Right hindlimb (tissue), 1 donor: ENCODE measurements at regions not wholly inside any gene's neighbourhood (a gene's known extent, or its start where the extent isn't known, plus 50 kb on each side); places are given as distances from the start of the nearest gene placed in this dataset.
"Not testable (repeated sequence)": the region's sequence is repeated elsewhere in the genome, so short reads cannot be mapped to it uniquely, and the experiment has no call there.

Source experiments
- DNase-seq: peaks from one replicate; pipeline ENCODE4 v3.0.0-alpha.2; 2018

- no peak for DNase-seq
Measured at GRCh38 chr16:73142053-73142854, 94.3 kb upstream of the ZFHX3 start.

GRCh38 chr16:73140929-73141328, 93.0 kb upstream of the ZFHX3 start:
- no peak for DNase-seq

DNA sequence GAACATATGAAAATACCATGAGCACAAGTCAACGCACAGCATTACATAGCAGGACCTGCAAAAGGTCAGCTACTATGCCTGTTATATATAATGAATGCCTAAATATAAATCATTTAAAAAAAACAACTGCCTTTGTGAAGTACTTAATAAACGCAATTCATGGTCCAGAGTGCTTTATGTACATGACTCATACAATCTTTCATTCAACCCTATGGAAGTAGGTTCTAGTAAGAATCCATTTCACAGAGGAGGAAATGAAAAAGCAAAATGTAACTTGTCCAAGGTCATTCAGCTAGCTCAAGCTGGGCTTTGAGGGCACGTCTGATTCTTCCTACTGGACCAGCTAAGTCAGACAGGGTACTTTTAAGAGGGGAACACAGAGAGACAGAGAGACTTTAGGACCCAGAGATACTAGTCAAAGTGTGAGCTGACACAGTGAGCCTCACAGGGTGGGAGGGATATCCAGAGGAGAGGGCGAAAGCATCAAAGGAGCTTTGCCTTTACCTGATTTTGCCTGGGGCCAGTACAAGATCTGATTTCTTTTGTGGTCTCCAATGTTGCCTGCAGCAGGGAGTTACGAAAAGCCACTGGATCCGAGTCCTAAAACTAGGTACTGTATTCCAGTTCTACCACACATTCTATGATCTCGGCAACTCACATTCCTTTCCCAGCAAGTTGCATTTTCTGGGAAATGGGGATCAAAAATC, 83.4 kb upstream of the ZFHX3 start:
- DNase-seq: no peak

GRCh38 chr16:73129455-73129854, 81.5 kb upstream of the ZFHX3 start:
- no peak for DNase-seq

DNA sequence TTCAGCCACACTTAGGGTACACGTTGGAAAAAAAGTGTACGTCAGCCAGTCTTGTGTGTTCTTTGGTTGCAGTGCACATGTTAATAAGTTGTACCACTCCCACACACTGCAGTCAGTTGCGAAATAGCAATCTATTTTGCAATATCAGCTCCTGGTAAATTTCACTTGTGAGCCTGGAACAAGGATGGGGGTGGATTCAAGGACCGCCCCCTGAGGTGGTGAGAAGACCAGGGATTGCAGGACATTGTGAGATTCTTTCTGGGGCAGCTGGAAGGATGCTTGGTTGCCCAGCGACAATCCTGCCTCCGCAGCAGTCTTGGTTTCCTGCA, 78.6 kb upstream of the ZFHX3 start:
- DNase-seq: no peak

DNA sequence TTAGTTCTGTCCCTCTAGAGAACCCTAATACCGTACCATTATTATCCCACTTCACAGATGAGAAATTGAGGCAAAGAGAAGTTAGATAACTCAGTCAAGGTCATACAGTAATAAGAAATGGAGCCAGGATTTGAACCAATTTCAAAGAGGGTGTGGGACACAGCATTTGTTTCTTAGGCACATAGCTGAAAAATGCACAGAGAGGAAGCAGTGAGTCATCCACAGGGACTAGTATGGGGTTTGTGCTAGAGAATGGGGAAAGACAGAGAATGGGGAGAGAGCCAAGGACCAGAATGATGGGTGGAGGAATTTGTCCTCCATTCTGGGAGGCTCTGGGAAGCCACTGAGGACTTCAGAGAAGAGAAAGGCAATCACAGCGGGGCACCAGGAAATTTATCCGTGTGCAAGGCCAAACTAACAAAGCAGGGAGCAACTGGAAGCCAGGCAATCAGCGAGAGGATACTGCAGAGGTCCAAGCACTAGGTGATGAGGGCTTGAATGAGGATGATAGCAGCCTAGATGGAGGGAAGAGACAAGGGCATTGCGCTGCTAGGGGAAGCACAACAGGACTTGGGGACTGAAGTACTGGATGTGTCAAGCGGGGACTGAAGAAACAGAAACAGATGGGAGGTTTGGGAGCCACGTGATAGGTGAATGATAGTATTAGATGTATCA, 78.1 kb upstream of the ZFHX3 start:
- DNase-seq: no peak

DNA sequence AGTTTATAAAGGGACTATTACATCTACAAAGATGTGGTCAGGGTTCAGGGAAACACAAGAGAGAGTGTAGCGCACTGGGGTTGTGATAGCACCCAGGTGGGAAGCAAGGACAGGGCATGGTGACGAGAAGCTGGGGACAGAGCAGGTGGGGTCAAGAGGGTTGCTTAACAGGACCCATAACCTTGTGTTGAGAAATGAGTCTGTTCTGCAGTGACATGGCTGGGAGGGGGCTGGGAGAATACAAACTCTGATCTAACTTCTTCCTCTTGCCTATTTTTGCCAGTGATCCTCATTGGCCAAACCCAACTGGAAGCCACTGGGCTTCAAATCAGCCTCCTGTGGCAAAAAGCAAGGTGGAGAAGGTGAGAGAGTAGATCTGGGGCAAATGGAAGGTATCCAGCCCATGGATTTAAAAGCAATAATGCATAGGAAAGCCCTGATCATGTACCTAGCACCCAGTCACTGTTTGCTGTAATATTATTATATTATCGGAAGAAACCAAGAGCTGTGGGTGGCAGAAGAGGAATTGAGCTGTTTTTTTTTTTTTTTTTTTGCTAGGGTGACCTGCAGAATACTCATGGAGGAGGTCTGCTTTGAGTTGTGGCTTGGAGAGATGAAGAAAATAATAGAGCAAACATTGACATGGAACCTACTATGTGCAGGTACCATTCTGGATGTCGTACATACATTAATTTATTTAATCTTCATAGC, 76.9 kb upstream of the ZFHX3 start:
- no peak for DNase-seq

DNA sequence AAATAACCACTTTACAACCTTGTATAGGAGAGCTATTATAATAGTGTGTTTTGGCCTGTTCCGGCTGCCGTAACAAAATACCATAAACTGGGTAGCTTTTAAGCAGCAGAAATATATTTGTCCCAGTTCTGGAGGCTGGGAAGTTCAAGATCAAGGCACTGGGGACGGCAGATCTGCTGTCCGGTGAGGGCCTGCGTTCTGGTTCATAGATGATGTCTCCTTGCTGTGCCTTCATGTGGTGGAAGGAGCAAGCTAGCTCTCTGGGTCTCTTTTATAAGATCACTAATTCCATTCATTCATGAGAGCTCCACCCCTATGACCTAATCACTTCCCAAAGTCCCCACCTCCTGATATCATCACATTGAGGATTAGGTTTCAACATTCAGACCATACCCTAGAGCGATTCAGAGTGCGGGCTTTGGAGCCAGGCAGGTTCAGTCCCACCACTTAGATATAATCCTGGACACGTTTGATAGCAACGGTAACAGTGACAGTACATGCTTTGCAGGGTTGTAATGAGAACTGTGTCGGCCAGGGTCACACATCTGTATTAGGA, 76.2 kb upstream of the ZFHX3 start:
- DNase-seq: no peak

DNA sequence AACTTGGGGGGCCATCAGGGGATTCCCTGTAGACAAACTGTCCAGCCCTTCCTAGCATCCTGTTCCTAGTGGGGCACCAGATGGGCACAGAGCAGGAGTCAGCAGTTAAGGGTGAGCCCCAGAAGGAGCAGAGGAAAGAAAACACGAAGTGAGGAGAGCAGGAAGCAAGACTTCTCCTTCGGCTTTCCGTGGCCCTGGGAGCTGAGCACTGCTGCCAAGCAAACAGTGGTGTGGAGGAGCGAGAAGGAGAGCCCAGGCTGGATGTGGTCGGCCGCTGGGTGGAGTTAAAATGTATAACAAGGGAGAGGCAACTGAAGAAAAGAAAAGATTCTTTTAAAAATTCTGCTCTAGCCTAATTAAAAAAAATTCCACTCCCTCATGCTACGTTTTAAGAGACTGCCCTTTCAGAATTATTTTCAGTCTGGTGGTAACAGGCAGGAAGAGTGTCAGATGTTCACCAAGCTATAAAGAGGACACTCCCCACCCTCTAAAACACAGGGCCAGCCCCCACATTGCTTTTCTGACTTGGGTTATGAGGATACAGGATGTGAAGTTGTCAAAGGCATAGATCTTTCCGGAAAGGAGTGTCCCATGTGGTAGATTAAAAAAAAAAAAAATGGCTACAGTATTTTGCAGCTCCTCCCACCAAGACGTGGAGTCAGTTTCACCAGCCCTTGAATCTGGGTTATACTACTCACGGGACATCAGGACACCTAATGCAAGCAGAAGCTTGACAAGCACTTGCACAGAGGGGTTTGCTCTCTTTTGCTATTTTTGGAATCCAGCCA, 74.9 kb upstream of the ZFHX3 start:
- peak; percentile 72 for DNase-seq

- no peak for DNase-seq
Measured at GRCh38 chr16:73116576-73116975, 68.6 kb upstream of the ZFHX3 start.

- no peak for DNase-seq
Measured at GRCh38 chr16:73113336-73113735, 65.4 kb upstream of the ZFHX3 start.

DNA sequence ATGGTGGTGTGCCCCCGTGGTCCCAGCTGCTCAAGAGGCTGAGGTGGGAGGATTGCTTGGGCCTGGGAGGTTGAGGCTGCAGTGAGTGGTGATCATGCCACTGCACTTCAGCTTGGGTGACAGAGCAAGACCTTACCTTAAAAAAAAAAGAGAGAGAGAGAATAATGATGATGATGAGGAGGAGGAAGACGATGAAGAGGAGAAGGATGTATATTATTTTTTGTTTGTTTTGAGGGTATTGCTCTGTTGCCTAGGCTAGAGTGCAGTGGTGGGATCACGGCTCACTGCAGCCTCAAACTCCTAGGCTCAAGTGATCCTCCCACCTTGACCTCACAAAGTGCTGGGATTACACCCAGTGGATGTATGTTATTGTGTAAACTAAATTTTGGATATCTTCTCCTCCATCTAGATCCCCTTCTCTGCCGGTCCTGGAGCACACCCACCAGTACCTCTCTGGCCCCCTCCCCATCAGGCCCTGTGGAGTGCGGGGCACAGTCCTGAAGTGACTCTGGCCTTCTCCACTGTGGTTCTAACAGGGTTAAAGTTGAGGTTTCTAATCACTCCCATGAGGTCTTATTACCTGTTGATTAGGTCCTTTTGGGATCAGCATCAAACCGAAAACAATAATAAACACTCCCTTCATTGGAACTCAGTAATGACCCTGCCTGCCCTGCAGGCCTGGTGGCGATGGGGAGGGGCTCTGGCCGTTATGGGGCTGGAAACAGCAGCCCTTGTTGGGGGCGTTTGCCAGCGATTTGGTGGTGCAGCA, 60.5 kb upstream of the ZFHX3 start:
- DNase-seq: no peak

- DNase-seq: no peak
Measured at GRCh38 chr16:73107371-73107770, 59.4 kb upstream of the ZFHX3 start.

- no peak for DNase-seq
Measured at GRCh38 chr16:73106329-73107034, 58.6 kb upstream of the ZFHX3 start.

GRCh38 chr16:73101568-73101967, 53.6 kb upstream of the ZFHX3 start:
- no peak for DNase-seq

DNA sequence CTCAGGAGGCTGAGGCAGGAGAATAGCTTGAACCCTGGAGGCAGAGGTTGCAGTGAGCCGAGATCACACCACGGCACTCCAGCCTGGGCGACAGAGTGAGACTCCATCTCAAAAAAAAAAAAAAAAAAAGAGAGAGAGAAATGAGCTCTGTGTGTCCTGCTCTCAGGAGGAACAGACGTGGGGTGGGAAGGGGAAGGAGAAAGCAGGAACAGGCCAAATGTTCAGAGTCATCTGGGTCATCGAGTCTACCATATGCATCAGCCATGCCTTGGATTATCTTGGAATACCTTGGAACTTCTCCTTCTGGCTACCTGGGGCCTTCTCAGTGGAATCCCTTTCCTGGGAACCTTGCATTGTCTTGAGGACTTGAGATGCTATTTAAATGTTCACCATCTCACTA, 51.7 kb upstream of the ZFHX3 start:
- DNase-seq: not testable (repeated sequence)
